ENCODE measurements at regions not wholly inside any gene's neighbourhood (a gene's known extent, or its start where the extent isn't known, plus 50 kb on each side); places are given as distances from the start of the nearest gene placed in this dataset.

DNA sequence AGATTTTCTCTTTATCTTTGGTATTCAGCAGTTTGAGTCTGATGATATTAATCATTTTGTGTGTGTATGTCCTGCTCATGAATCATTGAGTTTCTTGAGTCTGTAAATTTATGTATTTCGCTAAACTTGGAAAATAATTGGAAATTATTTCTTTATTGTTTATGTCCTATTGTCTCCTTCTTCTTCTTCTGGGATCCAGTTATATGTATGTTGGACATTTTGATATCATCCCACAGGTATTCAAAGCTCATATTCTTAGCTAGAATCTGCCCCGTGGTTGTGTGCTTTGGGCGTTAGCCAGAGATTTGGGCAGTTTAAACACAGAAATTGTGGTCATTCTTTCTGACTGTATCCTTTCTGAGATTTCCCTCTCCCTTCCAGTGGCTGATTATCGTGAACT, 243.0 kb upstream of the SPRED2 start:
- TF ChIP-seq TCF12 (IDR thresholded peaks at IDR 0.05; ENCODE audit: low read depth), result no peak
- TF ChIP-seq ZBTB7A (IDR thresholded peaks at IDR 0.05; ENCODE audit: low read depth), result no peak
- no peak for TF ChIP-seq EP300 (IDR thresholded peaks at IDR 0.05; ENCODE audit: borderline replicate concordance)
- no peak for TF ChIP-seq TEAD4 (IDR thresholded peaks at IDR 0.05)
- TF ChIP-seq, protein P1, sequence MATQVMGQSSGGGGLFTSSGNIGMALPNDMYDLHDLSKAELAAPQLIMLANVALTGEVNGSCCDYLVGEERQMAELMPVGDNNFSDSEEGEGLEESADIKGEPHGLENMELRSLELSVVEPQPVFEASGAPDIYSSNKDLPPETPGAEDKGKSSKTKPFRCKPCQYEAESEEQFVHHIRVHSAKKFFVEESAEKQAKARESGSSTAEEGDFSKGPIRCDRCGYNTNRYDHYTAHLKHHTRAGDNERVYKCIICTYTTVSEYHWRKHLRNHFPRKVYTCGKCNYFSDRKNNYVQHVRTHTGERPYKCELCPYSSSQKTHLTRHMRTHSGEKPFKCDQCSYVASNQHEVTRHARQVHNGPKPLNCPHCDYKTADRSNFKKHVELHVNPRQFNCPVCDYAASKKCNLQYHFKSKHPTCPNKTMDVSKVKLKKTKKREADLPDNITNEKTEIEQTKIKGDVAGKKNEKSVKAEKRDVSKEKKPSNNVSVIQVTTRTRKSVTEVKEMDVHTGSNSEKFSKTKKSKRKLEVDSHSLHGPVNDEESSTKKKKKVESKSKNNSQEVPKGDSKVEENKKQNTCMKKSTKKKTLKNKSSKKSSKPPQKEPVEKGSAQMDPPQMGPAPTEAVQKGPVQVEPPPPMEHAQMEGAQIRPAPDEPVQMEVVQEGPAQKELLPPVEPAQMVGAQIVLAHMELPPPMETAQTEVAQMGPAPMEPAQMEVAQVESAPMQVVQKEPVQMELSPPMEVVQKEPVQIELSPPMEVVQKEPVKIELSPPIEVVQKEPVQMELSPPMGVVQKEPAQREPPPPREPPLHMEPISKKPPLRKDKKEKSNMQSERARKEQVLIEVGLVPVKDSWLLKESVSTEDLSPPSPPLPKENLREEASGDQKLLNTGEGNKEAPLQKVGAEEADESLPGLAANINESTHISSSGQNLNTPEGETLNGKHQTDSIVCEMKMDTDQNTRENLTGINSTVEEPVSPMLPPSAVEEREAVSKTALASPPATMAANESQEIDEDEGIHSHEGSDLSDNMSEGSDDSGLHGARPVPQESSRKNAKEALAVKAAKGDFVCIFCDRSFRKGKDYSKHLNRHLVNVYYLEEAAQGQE (IDR thresholded peaks at IDR 0.05; ENCODE audit: low read depth), result no peak
- no peak for TF ChIP-seq YY1 (IDR thresholded peaks at IDR 0.05; ENCODE audit: low read depth)
- no peak for TF ChIP-seq EGR1 (IDR thresholded peaks at IDR 0.05)
- TF ChIP-seq, protein P2, sequence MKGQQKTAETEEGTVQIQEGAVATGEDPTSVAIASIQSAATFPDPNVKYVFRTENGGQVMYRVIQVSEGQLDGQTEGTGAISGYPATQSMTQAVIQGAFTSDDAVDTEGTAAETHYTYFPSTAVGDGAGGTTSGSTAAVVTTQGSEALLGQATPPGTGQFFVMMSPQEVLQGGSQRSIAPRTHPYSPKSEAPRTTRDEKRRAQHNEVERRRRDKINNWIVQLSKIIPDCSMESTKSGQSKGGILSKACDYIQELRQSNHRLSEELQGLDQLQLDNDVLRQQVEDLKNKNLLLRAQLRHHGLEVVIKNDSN (IDR thresholded peaks at IDR 0.05), result no peak
